ENCODE measurements at regions not wholly inside any gene's neighbourhood (a gene's known extent, or its start where the extent isn't known, plus 50 kb on each side); places are given as distances from the start of the nearest gene placed in this dataset.

DNA sequence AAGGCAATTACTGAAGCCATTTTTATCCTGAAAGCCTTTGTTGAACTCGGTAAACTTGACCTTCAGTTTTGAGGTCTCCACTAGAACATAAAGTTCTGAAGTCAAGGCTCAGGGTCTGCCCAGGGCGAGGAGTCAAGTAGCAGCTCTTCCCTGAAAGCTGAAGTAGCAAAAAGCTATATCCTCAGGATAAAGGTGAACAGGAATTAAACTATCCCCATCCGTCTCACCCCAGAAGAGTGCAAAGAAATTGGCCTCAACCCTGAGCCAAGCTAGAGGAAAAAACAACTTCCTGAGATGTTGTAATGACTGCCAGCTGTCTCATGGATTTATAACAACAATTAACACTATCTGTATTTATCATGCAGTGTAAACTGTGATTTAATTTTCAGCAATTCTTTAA, 590.8 kb downstream of the SPRY1 start:
- TF ChIP-seq CTCF (conservative IDR thresholded peaks at IDR 0.05 in 1 of 2, IDR thresholded peaks at IDR 0.05 in 1 of 2; ENCODE audit: low read depth in 1 of 2, low read length in 2 of 2), result no peak
- no peak for TF ChIP-seq EZH2 (IDR thresholded peaks at IDR 0.05; ENCODE audit: low read length, missing control alignments)

Measured in fibroblast of lung (primary cell).